ENCODE measurements at regions not wholly inside any gene's neighbourhood (a gene's known extent, or its start where the extent isn't known, plus 50 kb on each side); places are given as distances from the start of the nearest gene placed in this dataset.

DNA sequence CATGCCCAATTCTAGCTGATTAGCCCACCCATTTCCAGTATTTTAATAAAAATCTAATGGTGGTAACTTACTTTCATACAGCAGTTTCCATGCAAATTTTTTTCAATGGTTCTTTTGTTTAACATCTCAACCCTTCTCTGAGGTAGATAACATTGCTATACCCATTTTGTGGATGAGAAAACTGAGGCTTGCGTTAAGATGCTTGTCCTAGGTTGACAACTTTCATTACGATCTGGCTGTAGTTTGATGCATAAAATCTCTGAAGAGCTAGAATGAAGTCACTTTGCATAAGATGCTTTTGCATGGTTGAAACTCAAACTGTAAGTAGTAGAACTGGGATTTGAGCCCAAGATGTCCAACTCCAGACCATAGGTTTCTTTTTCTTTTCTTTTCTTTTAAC is 309.5 kb upstream of the PODXL start:
- Histone ChIP-seq H3K27ac (ENCODE audit: control insufficient read depth, insufficient read depth, low read length) (no peak overlapping the region), H3K9ac (ENCODE audit: control insufficient read depth, extremely low read depth, insufficient read depth, low read length) (no peak overlapping the region), H3K79me2 (ENCODE audit: control insufficient read depth, insufficient read depth, low read length) (no peaks in the 10 kb centered on the region), H3K27me3 (ENCODE audit: control insufficient read depth, extremely low read depth, insufficient read depth, low read length) (no peaks in the 10 kb centered on the region), H3K9me3 (ENCODE audit: control insufficient read depth, low read depth, low read length) (no peaks in the 10 kb centered on the region), H3K4me1 (ENCODE audit: control insufficient read depth, extremely low read depth, insufficient read depth, low read length) (no peaks in the 10 kb centered on the region), H2AFZ (ENCODE audit: control insufficient read depth, low read length) (no peak overlapping the region), H3K4me2 (ENCODE audit: control insufficient read depth, extremely low read depth, insufficient read depth, low read depth, low read length) (no peak overlapping the region), H4K20me1 (ENCODE audit: control insufficient read depth, extremely low read depth, insufficient read depth, low read length) (no peaks in the 10 kb centered on the region), H3K4me3 (ENCODE audit: control insufficient read depth in 2 of 3, extremely low read depth in 1 of 3, insufficient read depth in 2 of 3, low read depth in 1 of 3, low read length in 3 of 3) (no peak overlapping the region), H3K36me3 (ENCODE audit: control insufficient read depth in 2 of 2, extremely low read depth in 1 of 2, insufficient read depth in 2 of 2, low read length in 2 of 2) (no peaks in the 10 kb centered on the region), H3K9me1 (ENCODE audit: control insufficient read depth, extremely low read depth, insufficient read depth, low read length) (no peaks in the 10 kb centered on the region)
- TF ChIP-seq, protein P1, sequence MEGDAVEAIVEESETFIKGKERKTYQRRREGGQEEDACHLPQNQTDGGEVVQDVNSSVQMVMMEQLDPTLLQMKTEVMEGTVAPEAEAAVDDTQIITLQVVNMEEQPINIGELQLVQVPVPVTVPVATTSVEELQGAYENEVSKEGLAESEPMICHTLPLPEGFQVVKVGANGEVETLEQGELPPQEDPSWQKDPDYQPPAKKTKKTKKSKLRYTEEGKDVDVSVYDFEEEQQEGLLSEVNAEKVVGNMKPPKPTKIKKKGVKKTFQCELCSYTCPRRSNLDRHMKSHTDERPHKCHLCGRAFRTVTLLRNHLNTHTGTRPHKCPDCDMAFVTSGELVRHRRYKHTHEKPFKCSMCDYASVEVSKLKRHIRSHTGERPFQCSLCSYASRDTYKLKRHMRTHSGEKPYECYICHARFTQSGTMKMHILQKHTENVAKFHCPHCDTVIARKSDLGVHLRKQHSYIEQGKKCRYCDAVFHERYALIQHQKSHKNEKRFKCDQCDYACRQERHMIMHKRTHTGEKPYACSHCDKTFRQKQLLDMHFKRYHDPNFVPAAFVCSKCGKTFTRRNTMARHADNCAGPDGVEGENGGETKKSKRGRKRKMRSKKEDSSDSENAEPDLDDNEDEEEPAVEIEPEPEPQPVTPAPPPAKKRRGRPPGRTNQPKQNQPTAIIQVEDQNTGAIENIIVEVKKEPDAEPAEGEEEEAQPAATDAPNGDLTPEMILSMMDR (optimal IDR thresholded peaks at IDR 0.05 in 1 of 3, IDR thresholded peaks at IDR 0.05 in 1 of 3, conservative IDR thresholded peaks at IDR 0.05 in 1 of 3; ENCODE audit: extremely low read depth in 1 of 3, insufficient read depth in 2 of 3, low read length in 3 of 3) = no peak
- TF ChIP-seq EZH2 (IDR thresholded peaks at IDR 0.05; ENCODE audit: low read length) = no peak
- DNase-seq (ENCODE audit: low read depth, low spot score) (no peak), FAIRE-seq (no peak)
- dilution Hi-C loops (cut with MboI; ENCODE audit: extremely low pct_ligation_motif_present, low sequenced_read_pairs) = no loop called here

DNA sequence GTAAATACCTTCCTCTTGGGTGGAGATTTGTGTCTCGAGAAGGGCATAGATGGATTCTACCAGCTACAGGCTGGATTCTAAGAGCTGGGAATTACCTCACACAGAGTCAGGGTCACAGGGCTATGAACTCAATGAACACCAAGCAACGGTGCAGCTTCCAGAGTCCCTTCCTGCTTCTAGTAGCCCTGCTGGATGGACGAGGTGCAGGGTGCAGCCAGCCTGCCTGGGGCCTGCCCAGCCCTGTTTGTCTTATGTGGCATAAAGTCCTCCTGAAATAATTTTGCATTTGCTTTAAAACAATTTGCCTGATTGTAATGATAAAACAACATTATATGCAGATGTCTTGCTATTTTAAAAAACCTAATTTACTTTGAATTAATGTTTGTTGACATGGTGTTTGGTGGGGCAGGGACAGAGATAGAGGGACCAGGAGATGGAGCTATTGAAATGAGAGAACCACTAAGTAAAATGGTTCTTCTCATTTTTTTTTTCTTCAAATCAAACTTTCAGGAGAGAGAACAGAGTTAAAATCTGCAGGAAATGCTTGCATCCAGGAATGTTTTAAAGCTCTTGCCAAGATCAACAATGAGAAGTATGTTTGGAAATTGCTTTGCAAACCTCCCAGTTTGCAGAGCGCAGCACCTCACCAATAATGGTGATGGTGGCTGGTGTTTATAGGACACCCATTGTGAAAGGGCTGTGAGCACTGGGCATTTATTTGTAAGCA is 305.4 kb upstream of the PODXL start:
- Histone ChIP-seq H3K27ac (ENCODE audit: control insufficient read depth, insufficient read depth, low read length) (no peak overlapping the region), H4K20me1 (ENCODE audit: control insufficient read depth, extremely low read depth, insufficient read depth, low read length) (no peaks in the 10 kb centered on the region)

More for the DNA sequence above, 305.4 kb upstream of the PODXL start:
- Histone ChIP-seq H3K9me1 (ENCODE audit: control insufficient read depth, extremely low read depth, insufficient read depth, low read length) (no peaks in the 10 kb centered on the region), H3K4me2 (ENCODE audit: control insufficient read depth, extremely low read depth, insufficient read depth, low read depth, low read length) (no peak overlapping the region), H3K4me3 (ENCODE audit: control insufficient read depth in 2 of 3, extremely low read depth in 1 of 3, insufficient read depth in 2 of 3, low read depth in 1 of 3, low read length in 3 of 3) (no peak overlapping the region), H3K36me3 (ENCODE audit: control insufficient read depth in 2 of 2, extremely low read depth in 1 of 2, insufficient read depth in 2 of 2, low read length in 2 of 2) (no peaks in the 10 kb centered on the region), H2AFZ (ENCODE audit: control insufficient read depth, low read length) (no peak overlapping the region), H3K9ac (ENCODE audit: control insufficient read depth, extremely low read depth, insufficient read depth, low read length) (no peak overlapping the region), H3K79me2 (ENCODE audit: control insufficient read depth, insufficient read depth, low read length) (no peaks in the 10 kb centered on the region), H3K27me3 (ENCODE audit: control insufficient read depth, extremely low read depth, insufficient read depth, low read length) (no peaks in the 10 kb centered on the region), H3K4me1 (ENCODE audit: control insufficient read depth, extremely low read depth, insufficient read depth, low read length) (no peaks in the 10 kb centered on the region), H3K9me3 (ENCODE audit: control insufficient read depth, low read depth, low read length) (no peaks in the 10 kb centered on the region)
- DNase-seq (ENCODE audit: low read depth, low spot score) (no peak), FAIRE-seq (no peak)
- dilution Hi-C loops (cut with MboI; ENCODE audit: extremely low pct_ligation_motif_present, low sequenced_read_pairs) = no loop called here
- TF ChIP-seq EZH2 (IDR thresholded peaks at IDR 0.05; ENCODE audit: low read length) = no peak
- TF ChIP-seq, protein P1 (optimal IDR thresholded peaks at IDR 0.05 in 1 of 3, IDR thresholded peaks at IDR 0.05 in 1 of 3, conservative IDR thresholded peaks at IDR 0.05 in 1 of 3; ENCODE audit: extremely low read depth in 1 of 3, insufficient read depth in 2 of 3, low read length in 3 of 3) = no peak
